OCI-M2 (cell line): ENCODE measurements at regions not wholly inside any gene's neighbourhood (a gene's known extent, or its start where the extent isn't known, plus 50 kb on each side); places are given as distances from the start of the nearest gene placed in this dataset.
"Not testable (repeated sequence)": the region's sequence is repeated elsewhere in the genome, so short reads cannot be mapped to it uniquely, and the experiment has no call there.

Experiments used
- DNase-seq: peaks from one replicate; lab custom pipeline; 2025; ENCODE audit not compliant: unreplicated experiment; lab: John Stamatoyannopoulos, UW

DNA sequence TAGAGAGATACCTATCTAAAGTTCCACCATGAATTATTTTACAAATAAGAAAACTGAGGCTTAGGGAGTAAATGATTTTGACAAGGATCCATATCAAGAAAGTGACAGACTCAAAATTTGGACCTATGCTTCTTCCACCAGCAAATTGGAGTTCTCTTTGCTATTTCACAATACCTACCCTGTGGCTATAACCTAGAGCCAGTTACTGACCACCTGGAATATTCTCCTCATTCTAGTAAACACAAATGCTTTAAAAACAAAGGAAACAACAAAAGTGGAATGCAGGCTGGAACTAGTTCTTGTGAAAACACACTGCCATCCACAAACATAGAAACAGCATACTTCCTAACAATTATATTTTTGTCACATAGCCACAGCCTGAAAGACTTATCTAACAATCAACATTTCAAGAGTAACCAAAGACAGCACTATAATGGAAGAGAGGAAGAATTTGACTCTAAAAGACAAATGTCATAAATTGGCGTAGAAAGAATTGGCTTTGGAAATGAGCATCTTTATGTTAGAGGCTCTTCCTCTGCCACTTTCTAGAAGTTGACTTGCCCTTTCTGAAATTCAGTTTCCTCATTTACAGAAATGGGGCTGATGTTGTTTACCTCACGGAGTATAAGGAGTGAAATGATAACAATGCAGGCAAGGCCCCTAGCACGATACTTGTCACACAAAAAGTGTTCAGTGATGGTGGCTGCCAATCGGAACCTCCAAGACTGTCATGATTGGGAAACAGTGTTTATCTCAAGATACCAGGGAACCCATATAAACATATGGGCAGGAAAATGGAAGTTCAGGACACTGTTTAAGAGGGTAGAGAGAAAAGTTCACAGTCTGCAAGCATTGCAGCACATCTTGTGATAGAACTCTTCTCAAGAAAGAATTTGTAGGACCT, 138.6 kb upstream of the LGR5 start:
- DNase-seq, result peak; percentile 35

- DNase-seq, result no peak
Observed at GRCh38 chr12:71299541-71300376, 139.8 kb upstream of the LGR5 start.

DNA sequence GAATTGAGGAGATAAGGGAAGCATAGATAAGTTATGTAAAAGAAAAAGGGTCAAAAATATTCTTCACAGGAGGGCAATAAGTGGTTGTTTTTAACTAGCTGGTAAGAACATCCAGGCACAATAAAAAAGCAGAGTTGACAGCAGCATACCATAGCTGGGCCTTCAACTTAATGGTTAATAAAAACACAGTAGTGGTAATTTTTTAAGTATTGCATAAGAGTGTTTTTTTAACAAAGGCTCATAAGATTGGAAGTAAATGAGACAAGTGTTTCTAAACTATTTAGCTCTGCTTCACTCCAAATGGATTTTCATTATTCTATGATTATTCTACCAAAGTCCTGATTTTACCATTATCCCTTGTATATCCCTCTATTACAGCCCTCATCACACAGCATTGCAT, 140.1 kb upstream of the TSPAN8 start:
- no peak for DNase-seq

- no peak for DNase-seq
Observed at GRCh38 chr12:71295953-71296352, 138.2 kb upstream of the TSPAN8 start.

GRCh38 chr12:71291746-71292145, 133.9 kb upstream of the TSPAN8 start:
- no peak for DNase-seq

GRCh38 chr12:71283883-71284282, 126.1 kb upstream of the TSPAN8 start:
- DNase-seq, result no peak

- no peak for DNase-seq
Observed at GRCh38 chr12:71282925-71283324, 125.1 kb upstream of the TSPAN8 start.

- no peak for DNase-seq
Observed at GRCh38 chr12:71282020-71282419, 124.2 kb upstream of the TSPAN8 start.

- DNase-seq, result no peak
Observed at GRCh38 chr12:71281425-71281824, 123.6 kb upstream of the TSPAN8 start.

DNA sequence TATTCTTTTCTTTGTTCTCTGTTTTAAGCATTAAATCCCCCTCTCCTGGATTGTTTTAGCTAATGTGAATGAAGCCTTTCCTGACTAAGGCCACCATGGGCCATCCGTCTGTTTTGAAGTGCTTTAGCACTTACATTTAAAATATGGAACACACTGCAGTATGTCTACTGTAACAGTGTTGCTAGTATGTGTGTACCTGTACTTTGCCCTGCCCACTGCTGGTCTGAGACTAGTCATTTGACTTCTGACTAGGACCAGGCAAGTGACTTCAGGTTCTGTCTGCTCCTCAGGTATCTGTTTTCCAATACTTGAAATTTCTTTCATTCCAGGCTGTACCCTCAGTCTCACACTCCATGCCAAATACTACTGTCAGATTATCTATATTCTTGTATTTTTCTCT, 120.1 kb upstream of the TSPAN8 start:
- no peak for DNase-seq

DNA sequence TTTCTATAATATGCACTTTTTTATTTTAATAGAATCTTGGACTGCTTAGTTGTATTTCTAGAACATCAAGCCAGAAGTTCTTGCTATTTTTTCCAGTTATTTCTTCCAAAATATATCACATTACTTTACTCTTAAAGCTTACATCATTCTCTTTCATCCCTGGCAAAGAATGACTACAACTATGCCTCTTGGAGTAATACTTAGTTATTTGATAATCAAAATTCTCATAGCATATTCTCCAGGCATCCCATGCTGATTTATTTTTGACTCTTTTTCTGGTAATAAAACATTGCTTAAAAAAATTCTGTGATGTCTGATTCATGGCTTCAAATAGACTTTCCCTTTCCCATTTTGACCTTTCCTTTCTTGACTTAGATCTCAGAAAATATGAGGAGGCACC, 118.7 kb upstream of the TSPAN8 start:
- DNase-seq, result no peak

GRCh38 chr12:71270794-71271193, 113.0 kb upstream of the TSPAN8 start:
- not testable (repeated sequence) for DNase-seq

- no peak for DNase-seq
Observed at GRCh38 chr12:71270057-71270456, 112.3 kb upstream of the TSPAN8 start.

DNA sequence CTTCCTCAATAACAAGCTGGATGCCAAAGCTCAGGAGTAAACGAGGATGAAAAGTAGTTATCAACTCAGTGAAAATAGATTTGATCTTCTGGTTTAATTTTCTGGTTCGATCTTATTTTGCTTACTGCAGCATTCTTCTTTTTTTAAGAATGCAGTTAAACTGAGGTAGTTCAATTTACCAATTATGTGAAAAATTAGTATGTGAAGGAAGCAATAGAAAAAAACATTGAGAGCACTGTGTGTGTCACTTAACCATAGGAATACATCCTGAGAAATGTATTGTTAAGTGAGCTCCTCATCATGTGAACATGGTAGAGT, 111.4 kb upstream of the TSPAN8 start:
- no peak for DNase-seq

DNA sequence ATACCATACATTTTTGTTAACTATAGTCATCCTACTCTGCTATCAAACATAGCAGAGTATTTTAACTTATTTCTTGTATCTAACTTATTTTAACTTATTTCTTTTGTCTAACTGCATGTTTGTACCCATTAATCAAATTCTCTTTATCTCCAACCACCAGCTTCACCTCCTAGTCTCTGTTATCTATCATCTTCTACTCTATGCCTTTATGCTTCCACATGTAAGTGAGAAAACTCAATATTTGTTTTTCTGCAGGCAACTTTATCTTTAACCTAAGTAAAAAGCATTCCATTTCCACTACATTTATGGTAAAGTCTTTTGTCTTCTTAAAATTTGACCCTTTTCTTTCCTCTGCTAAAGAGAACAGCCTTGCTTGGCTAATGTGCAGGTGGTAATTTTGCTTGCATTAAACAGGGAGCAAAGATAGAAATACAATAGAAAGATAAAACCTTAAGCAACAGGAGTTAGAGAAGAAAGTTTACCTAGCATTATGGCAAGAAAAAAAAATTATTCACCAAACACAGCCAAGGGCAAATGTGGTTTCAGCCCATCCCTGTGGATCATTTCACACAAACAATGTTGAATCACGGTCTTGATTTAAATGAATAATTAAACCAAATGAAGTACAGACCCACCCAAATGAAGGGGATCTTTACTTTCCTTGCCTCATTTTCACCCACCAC, 110.9 kb upstream of the TSPAN8 start:
- DNase-seq, result no peak

DNA sequence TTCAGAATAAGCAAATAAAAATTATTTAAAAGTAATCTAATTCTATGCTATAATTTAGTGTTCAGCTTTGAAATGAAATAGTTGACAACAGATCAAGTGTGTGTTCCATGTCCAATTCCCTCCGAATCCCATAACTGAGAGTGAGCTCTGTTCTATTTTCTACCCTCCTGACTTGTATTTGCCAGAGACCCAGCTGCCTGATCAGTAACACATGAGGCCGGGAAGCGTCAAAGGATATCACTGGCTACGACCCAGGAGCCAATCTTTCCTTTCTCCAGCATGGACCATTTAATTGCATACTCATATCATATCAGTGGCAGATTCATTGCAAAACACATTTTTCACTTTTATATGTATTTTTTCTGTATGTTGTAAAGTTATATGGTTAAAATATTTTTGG, 108.8 kb upstream of the TSPAN8 start:
- no peak for DNase-seq

DNA sequence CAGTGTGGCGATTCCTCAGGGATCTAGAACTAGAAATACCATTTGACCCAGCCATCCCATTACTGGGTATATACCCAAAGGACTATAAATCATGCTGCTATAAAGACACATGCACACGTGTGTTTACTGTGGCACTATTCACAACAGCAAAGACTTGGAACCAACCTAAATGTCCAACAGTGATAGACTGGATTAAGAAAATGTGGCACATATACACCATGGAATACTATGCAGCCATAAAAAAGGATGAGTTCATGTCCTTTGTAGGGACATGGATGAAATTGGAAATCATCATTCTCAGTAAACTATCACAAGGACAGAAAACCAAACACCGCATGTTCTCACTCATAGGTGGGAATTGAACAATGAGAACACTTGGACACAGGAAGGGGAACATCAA, 107.9 kb upstream of the TSPAN8 start:
- DNase-seq, result not testable (repeated sequence)

DNA sequence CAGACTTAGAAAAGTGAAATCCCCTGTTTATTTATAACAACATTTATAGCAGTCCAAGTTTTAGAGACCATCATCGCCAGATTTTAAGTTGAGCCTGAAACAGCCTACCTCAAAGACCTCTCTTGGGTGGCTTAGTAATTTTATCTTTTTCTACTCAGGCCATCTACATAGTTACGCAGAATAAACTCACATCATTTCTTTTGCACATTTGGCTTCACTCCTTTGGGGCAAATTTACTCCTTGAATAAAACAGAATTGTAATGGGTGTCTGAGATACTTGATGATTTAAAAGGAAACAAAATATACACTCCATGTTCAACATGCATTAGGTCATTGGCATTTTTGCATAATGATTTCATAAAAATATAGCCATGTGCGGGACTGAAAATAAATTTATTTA, 104.7 kb upstream of the TSPAN8 start:
- no peak for DNase-seq

DNA sequence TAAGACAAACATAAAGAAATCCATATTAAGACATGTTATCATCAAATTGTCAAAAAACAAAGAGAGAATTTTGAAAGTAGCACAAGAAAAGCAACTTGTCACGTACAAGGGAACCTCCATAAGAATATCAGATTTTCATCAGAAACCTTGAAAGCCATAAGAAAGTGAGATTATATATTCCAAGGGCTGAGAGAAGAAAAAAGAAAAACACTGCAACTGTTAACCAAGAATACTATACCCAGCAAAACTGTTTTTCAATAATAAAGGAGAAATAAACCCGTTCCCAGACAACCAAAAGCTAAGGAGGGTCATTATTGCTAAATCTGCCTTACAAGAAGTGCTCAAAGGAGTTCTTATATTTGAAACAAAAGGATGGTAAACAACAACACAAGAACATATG, 94.7 kb upstream of the TSPAN8 start:
- DNase-seq, result no peak

GRCh38 chr12:71250166-71250565, 92.4 kb upstream of the TSPAN8 start:
- DNase-seq, result no peak

GRCh38 chr12:71243370-71243769, 85.6 kb upstream of the TSPAN8 start:
- no peak for DNase-seq

DNA sequence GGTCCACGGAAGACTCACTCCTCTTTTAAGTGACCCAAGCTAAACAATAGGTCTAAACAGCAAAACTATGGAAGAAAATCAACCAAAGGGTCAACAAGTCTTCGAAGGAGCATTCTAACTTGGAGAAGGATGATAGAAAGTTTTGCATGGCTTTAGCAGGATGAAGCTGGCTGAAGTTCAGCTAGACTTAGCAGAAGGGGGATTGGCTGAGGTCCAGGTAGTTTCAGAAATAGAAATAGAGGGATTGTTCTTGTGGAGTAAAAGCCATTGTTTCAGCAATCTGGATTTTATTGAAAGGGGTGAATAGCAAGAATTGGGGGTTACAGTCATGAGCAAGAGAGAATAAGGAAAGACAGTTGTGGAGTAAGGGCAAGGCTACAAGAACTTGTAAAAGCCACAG, 84.7 kb upstream of the TSPAN8 start:
- no peak for DNase-seq
